CD4-positive, alpha-beta T cell (primary cell): ENCODE measurements at regions not wholly inside any gene's neighbourhood (a gene's known extent, or its start where the extent isn't known, plus 50 kb on each side); places are given as distances from the start of the nearest gene placed in this dataset.

Experiments
- ATAC-seq: fragments of 200-7000 bp; cut with Tn5 transposase; one replicate; pipeline ENCODE4 v1.10.0; 2022; ENCODE audit warnings: mild to moderate bottlenecking; ENCODE audit not compliant: poor library complexity
- CTCF ChIA-PET: fragments of 350-600 bp; sonication (Branson Sonifier 250); formaldehyde crosslinking; loops from one replicate; lab custom pipeline; 2021; ENCODE audit warnings: antibody characterized with exemption, inconsistent platforms; lab: Charles Lee
- POLR2A ChIA-PET: fragments of 350-600 bp; sonication (Branson Sonifier 250); formaldehyde crosslinking; loops from one replicate; lab custom pipeline; 2021; ENCODE audit warnings: antibody characterized with exemption, inconsistent platforms; lab: Charles Lee
- DNase-seq, 14 experiments: peaks; one replicate each; pipeline ENCODE4 v3.0.0-alpha.2; 2013 to 2020; ENCODE audit warnings: mixed read lengths in 2 of 14
- H3K27ac ChIP-seq, 2 donors: one replicate each; pipeline versions ENCODE4 v1.5.1 to v1.7.0; 2013; ENCODE audit warnings: low read length in 2 of 2, low read depth in 1 of 2, mild to moderate bottlenecking in 1 of 2
- H3K27me3 ChIP-seq, 2 experiments: 1 replicate in 1 of 2; 2 replicates in 1 of 2; pipeline versions ENCODE4 v1.6.1 to v1.7.0; 2013; ENCODE audit warnings: low read length in 2 of 2, control low read depth in 1 of 2, mild to moderate bottlenecking in 1 of 2, moderate library complexity in 1 of 2; ENCODE audit not compliant: insufficient read depth in 2 of 2, control insufficient read depth in 1 of 2
- H3K36me3 ChIP-seq: one replicate; pipeline ENCODE4 v1.6.1; 2013; ENCODE audit warnings: low read length, control low read depth; ENCODE audit not compliant: insufficient read depth
- H3K4me1 ChIP-seq: one replicate; pipeline ENCODE4 v1.6.1; 2013; ENCODE audit warnings: low read length, control low read depth; ENCODE audit not compliant: insufficient read depth
- H3K4me3 ChIP-seq: one replicate; pipeline ENCODE4 v1.5.1; 2013; ENCODE audit warnings: mild to moderate bottlenecking, low read length, moderate library complexity
- H3K9me3 ChIP-seq, 2 experiments: 1 replicate in 1 of 2; 2 replicates in 1 of 2; pipeline versions ENCODE4 v1.6.1 to v1.7.0; 2013; ENCODE audit warnings: low read length in 2 of 2, mild to moderate bottlenecking in 2 of 2, control low read depth in 1 of 2, moderate library complexity in 1 of 2; ENCODE audit not compliant: control insufficient read depth in 1 of 2, insufficient read depth in 1 of 2
- H3K27ac Mint-ChIP-seq: one replicate; pipeline ENCODE4 v1.8.0; 2020; ENCODE audit warnings: mixed read lengths
- H3K27me3 Mint-ChIP-seq: one replicate; pipeline ENCODE4 v1.8.0; 2021; ENCODE audit warnings: mixed read lengths
- H3K36me3 Mint-ChIP-seq: one replicate; pipeline ENCODE4 v1.8.0; 2021; ENCODE audit warnings: low read depth, mixed read lengths
- H3K4me1 Mint-ChIP-seq: one replicate; pipeline ENCODE4 v1.8.0; 2021; ENCODE audit warnings: low read depth, mixed read lengths
- H3K4me3 Mint-ChIP-seq: one replicate; pipeline ENCODE4 v1.8.0; 2020; ENCODE audit warnings: mild to moderate bottlenecking, mixed read lengths
- H3K9me3 Mint-ChIP-seq: one replicate; pipeline ENCODE4 v1.8.0; 2020; ENCODE audit warnings: mixed read lengths
- CTCF ChIP-seq: fragments of 200-600 bp; IDR thresholded peaks from one replicate; pipeline ENCODE4 v1.8.0; 2022; ENCODE audit warnings: antibody characterized with exemption, mild to moderate bottlenecking
- intact Hi-C, 2 experiments: fragments of 100-400 bp; cut with DNase I in 1 of 2; cut with micrococcal nuclease in 1 of 2; formaldehyde crosslinking; loops; one replicate each; pipeline versions ENCODE4 v1.15.1 to v1.9.0; 2023 to 2025; cut with DNase I, micrococcal nuclease

DNA sequence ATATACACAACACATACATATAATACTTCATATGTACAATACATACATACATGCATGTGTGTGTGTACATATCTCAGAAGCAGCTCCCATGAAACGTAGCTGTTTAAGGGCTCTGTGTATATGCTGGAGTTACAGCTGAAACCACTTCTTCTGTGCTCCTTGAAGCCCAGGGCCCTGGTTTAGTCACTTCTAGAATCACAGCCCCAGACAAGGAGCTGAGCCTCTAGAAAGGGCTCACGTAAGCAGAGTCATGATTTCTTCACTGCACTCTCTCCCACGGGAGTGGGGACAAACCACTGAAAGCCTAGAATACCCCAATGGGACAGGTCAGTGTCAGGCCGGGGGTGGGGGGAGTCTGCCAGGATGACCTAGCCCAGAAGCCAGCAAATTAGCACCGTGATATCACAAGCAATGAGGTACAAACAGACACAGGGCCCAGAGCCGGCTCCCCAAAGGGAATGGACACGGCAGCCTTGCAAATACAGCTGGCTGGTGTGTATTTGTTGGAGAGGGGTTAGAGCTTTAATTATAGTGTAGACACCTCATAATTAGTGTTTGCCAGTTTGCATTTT is 90.3 kb downstream of the C1QL2 start:
- no peak overlapping the region for H3K4me3 ChIP-seq
- no peaks in the 10 kb centered on the region for H3K4me1 Mint-ChIP-seq
- H3K4me3 Mint-ChIP-seq, result no peak overlapping the region
- H3K27ac Mint-ChIP-seq, result no peak overlapping the region
- CTCF ChIA-PET, result no interaction called here
- no peaks in the 10 kb centered on the region for H3K9me3 ChIP-seq
- H3K27me3 Mint-ChIP-seq, result no peaks in the 10 kb centered on the region
- DNase-seq, result no peak
- no peak for ATAC-seq
- H3K27ac ChIP-seq, result no peak overlapping the region
- no peak for TF ChIP-seq CTCF
- no peaks in the 10 kb centered on the region for H3K36me3 Mint-ChIP-seq
- H3K4me1 ChIP-seq, result no peaks in the 10 kb centered on the region
- no peaks in the 10 kb centered on the region for H3K9me3 Mint-ChIP-seq
- H3K36me3 ChIP-seq, result no peaks in the 10 kb centered on the region
- intact Hi-C loops, result no loop called here
- POLR2A ChIA-PET, result no interaction called here
- H3K27me3 ChIP-seq, result peaks cover 0 to 4% of the 10 kb centered on the region in 2 experiments

DNA sequence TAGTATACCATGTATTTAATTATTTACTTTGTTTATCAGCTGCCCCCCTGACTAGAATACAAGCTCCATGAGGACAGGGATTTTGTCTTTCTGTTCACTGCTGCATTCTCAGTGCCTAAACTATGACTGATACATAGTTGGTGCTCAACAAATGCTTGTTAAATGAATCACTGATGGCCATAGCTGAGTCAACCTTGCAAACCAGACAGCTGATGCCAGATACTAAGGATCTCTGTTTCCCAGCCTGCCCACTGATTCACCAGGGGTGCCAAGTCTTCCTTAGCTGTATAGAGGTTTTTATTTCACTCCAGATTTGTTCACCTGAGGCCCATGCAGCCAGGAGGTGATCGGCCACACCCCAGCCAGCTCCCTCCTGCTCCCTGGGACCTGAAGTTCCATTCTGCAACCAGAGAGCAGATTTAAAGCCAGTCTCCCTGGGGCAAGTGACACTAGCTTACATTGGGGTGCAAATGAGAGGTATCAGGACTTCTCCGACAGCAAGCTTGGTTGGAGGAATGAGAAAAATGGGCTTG is 92.2 kb downstream of the C1QL2 start:
- ChIA-PET CTCF (no interaction called here), POLR2A (no interaction called here)
- no peak for TF ChIP-seq CTCF
- intact Hi-C loops, result no loop called here
- no peaks in the 10 kb centered on the region for H3K9me3 ChIP-seq
- Mint-ChIP-seq H3K27me3 (no peaks in the 10 kb centered on the region), H3K4me1 (no peaks in the 10 kb centered on the region), H3K36me3 (no peaks in the 10 kb centered on the region), H3K9me3 (no peaks in the 10 kb centered on the region), H3K27ac (no peak overlapping the region), H3K4me3 (no peak overlapping the region)
- H3K27ac ChIP-seq, result no peak overlapping the region
- peaks cover 0 to 4% of the 10 kb centered on the region in 2 experiments for H3K27me3 ChIP-seq
- H3K4me1 ChIP-seq, result no peaks in the 10 kb centered on the region
- no peak for DNase-seq
- H3K36me3 ChIP-seq, result no peaks in the 10 kb centered on the region
- ATAC-seq, result no peak
- H3K4me3 ChIP-seq, result no peak overlapping the region

GRCh38 chr2:119065146-119065545 is 93.4 kb downstream of the C1QL2 start:
- H3K36me3 ChIP-seq, result no peaks in the 10 kb centered on the region
- ATAC-seq (no peak), DNase-seq (no peak)
- H3K27ac ChIP-seq, result no peak overlapping the region
- H3K4me1 ChIP-seq, result no peaks in the 10 kb centered on the region
- H3K9me3 ChIP-seq, result no peaks in the 10 kb centered on the region
- H3K4me3 ChIP-seq, result no peak overlapping the region
- POLR2A ChIA-PET, result no interaction called here
- Mint-ChIP-seq H3K4me3 (no peak overlapping the region), H3K9me3 (no peaks in the 10 kb centered on the region), H3K27me3 (no peaks in the 10 kb centered on the region), H3K27ac (no peak overlapping the region), H3K36me3 (no peaks in the 10 kb centered on the region), H3K4me1 (no peaks in the 10 kb centered on the region)
- CTCF ChIA-PET, result no interaction called here
- intact Hi-C loops, result no loop called here
- no peak for TF ChIP-seq CTCF
- peaks cover 0 to 4% of the 10 kb centered on the region in 2 experiments for H3K27me3 ChIP-seq
